ENCODE measurements at regions not wholly inside any gene's neighbourhood (a gene's known extent, or its start where the extent isn't known, plus 50 kb on each side); places are given as distances from the start of the nearest gene placed in this dataset.

- DNase-seq (ENCODE audit: low read depth in 2 of 2), result no peak
Measured at GRCh38 chr2:9681427-9681817, 50.6 kb upstream of the YWHAQ start.

GRCh38 chr2:9685637-9686036, 54.8 kb upstream of the YWHAQ start:
- no peak for DNase-seq (ENCODE audit: low read depth in 2 of 2)

GRCh38 chr2:9686061-9686460, 55.3 kb upstream of the YWHAQ start:
- DNase-seq (ENCODE audit: low read depth in 2 of 2), result no peak

DNA sequence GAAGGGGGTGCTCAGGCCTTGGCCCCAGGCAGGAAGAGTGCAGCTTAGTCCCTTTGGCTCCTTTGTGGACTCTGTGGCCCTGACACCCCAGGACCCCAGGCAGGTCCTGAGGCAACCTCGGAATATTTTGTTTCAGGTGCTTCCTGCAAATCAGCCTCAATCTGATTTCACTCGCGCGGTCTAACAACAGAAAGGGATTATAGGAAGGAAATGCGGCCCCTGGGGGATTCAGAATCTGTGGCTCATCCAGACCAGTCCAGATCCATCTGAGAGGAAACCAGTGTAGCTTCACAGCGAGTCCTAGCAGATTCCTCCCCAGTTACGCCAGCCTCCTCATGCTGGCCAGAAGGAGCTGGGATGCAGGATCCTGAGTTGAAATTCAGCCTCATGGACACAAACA, 59.5 kb upstream of the YWHAQ start:
- DNase-seq (ENCODE audit: low read depth in 2 of 2), result no peak

GRCh38 chr2:9690716-9691498, 60.1 kb upstream of the YWHAQ start:
- DNase-seq (ENCODE audit: low read depth in 2 of 2), result no peak

GRCh38 chr2:9692456-9693195, 61.8 kb upstream of the YWHAQ start:
- no peak for DNase-seq (ENCODE audit: low read depth in 2 of 2)

DNA sequence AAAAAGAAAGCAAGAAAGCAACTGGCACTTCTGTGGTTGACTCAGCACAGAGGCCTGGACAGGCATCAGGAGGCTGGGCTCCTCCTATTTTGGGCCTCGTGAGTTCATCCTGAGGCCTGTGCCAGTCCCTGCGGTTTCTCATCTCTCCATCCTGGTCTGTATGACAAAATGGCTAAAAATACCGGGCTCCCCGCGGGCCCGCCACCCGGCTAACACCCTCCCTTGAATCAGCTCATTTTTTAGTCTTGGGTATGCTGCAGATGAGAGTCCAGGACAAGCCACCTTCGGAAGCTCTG, 62.3 kb upstream of the YWHAQ start:
- DNase-seq (ENCODE audit: low read depth in 2 of 2), result no peak

DNA sequence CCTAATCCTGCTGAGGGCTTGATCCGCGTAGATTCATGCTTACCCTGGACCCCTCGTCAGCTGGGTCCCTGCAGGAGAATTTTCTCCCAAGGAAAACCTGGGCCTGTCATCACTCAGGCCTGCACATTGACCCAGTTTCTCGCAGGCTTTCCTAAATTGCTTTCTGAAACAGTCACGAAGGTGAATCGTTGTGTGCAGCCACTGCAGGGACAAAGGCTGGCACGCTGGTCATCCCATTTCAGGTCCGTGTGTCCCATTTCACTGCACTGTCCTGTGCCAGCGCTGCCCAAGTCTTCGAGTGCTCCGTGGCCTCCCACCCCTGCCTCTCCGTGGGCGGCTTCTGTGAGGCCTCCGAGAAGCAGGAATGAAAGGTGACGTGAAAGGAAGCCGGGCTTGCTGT, 62.8 kb upstream of the YWHAQ start:
- DNase-seq (ENCODE audit: low read depth in 2 of 2), result no peak

GRCh38 chr2:9694661-9695234, 64.0 kb upstream of the YWHAQ start:
- no peak for DNase-seq (ENCODE audit: low read depth in 2 of 2)

DNA sequence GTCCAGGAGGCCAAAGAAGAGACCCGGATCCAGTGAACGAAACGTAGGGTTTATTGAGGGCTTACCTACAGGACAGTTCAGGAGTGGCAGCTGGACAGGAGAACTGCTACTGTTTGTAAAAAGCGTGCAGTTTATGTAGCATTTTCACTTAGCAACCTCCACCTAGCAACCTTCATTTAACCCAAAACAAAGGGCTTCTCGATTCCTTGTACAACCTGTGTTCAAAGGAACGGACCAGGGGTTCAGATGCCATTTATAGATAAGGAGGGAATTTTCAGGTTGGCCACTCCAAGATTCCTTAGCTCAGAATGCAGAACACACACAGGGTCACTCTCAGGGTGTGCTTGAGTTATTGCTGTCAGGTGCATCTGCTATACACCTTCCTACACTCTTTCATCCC, 65.1 kb upstream of the YWHAQ start:
- no peak for DNase-seq (ENCODE audit: low read depth in 2 of 2)

- no peak for DNase-seq (ENCODE audit: low read depth in 2 of 2)
Measured at GRCh38 chr2:9696731-9697130, 65.9 kb upstream of the YWHAQ start.

DNA sequence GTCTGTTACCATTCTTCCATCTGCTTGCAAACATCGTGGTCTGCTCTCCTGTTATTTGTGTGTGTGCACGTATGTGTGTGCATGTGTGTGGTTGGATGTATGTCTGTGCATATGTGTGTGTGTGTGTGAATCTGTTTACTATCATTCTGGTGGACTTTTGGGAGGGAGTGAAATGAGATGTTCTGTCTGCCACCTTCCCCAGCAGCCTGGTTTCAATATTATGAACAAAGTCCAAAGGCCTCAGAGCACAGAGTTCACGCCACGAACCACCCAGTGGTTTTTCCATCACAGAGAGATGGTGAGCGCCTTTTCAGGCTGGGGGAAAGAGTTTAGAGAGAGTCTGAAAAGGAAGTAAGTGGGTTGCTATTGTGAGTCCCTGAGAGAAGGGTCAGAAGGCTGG, 67.1 kb upstream of the YWHAQ start:
- DNase-seq (ENCODE audit: low read depth in 2 of 2), result no peak

DNA sequence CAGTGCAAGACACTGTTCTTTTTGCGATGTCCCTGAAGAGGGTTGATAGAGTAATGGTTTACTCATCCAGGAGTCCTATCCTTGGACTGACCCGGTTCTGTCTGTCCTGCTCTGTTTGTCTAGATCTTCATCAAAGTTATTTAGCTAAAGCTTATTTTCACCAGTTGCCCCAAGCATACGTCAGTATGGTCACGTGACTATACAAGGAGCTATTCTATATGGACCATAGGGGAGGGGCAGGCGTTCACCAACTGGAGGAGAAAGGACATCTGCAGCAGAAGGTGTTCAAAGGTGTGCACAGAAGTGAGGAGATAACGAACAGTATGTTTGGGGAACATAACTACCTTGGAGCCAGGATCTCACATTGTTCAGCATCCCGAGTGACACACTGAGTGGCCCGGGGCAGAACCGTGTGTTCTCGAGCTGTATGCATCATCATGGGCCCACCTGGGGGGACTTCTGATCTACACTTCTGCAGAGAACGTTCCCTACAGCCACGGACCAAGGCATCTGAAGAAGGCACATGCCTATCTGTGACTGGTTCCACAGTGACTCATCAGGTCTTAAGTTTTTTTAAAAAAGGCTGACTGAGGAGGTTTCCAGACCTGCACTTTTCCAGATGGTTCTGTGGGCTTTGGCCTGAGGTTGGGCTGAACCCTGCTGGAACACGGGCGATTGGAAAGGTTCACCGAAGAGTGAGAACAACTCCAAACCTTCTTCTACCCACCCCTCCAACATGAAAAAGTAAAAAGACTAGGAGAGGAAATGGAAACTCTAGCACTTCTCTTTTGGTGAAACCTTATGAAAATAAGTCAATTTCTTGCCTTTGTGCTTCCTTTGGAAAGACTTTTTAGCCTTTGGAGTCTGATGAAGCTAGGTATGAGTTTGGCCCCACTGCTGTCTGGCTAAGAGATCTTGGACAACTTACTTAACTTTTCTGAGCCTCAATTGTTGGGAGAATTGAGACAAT, 68.6 kb upstream of the YWHAQ start:
- DNase-seq (ENCODE audit: low read depth in 2 of 2), result no peak

GRCh38 chr2:9700109-9700495, 69.3 kb upstream of the YWHAQ start:
- no peak for DNase-seq (ENCODE audit: low read depth in 2 of 2)

GRCh38 chr2:9702604-9703084, 71.8 kb upstream of the YWHAQ start:
- DNase-seq (ENCODE audit: low read depth in 2 of 2), result no peak

DNA sequence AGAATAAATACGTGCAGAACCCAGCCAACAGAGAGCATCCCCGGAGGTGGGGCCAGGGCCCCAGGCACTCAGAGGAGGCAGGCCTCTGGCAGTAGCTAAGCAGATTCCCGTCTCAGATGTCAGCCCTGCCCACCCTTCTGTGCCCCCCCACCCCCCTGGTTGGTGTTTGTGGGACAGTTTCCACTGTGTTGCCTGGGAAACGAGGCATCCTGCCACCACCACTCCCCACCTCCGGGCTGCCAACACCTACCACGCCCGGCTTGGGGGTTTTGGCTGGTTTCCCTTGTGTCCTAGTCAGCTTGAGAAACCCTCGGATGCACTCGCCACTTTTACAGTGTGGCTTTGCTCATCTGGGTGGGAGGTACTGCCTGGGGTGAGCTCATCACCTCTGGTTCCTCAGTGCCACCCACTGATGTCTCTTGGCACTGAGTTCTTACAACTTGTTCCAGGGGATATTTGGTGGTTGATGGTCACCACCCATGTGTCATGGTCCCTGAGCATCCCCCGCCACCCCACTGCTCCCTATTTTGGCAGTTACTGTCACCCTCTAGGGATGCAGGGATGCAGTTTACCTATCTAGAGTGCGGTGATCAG, 72.4 kb upstream of the YWHAQ start:
- peak; percentile 41 to 61 for DNase-seq (ENCODE audit: low read depth in 2 of 2)

DNA sequence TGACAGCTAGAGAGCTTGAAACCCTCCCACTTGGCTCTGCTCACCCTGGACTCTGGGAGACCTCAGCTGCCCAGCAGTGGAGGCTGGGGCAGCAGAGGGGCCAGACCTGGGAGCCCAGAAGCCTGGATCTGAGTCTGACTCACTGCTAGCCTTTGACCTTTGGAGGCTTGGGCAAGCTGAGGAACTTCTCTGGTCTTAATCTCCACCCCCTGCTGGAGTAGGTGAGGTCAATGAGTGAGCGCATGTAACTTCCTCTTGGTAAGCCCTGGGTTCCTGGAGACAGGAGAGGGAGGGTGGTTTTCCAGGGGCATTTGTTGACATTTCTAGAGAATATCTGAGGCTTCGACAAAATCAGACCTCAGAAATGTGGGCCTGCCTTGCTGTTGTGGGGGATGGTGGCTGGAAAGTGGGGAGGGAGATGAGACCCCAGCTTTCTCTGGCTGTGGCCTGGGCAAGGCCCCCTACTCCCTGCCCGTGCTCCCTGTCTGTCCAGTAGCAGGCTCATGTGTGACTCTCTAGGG, 73.0 kb upstream of the YWHAQ start:
- no peak for DNase-seq (ENCODE audit: low read depth in 2 of 2)

DNA sequence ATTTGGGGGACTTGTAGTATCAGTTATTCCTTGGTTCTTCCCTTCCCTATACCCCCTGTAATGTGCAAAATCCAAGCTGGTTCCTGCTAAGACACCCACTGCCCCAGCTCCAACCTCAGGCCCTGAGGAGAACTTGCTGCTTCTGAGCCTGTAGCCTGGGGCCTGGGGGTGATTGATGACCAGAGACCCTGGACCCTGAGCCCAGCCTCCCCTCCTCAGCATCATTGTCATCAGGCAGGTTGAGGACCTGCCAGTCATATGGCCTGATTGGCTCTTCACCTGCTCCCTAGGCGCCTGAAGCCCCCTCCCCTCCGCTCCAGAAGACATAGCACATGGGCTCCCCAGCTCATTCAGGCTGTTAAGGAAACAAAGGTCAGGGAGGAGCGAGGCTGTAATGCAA, 73.8 kb upstream of the YWHAQ start:
- DNase-seq (ENCODE audit: low read depth in 2 of 2), result no peak

GRCh38 chr2:9705196-9705595, 74.4 kb upstream of the YWHAQ start:
- DNase-seq (ENCODE audit: low read depth in 2 of 2), result no peak

- DNase-seq (ENCODE audit: low read depth in 2 of 2), result no peak
Measured at GRCh38 chr2:9707008-9707407, 76.2 kb upstream of the YWHAQ start.

DNA sequence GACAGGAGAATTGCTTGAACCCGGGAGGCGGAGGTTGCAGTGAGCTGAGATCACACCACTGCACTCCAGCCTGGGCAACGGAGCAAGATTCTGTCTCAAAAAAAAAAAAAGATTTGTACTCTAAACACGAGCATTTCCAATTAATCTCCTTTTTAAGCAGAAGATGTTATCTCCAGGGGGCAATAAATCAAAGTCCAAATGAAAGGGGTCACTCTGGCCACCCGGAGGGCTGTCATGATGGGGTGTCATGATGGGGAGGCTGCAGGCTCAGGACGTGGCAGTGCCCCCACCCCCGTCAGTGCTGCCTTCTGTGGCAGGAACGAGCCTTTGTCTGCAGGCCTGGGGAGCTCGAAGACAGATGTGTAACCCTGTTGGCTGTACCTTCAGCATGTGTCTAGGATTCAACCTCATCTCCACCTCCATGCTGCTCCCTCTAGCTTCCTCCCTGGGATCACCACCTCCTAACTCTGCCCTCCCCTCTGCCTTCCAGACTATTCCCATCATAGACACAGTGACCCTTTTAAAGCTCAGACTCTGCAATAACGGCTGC, 76.9 kb upstream of the YWHAQ start:
- no peak for DNase-seq (ENCODE audit: low read depth in 2 of 2)

Measured in stimulated activated CD4-positive, alpha-beta T cell treated with anti-CD3 and anti-CD28 coated beads, Interleukin-1b, Interleukin-23, amount 100 ng/mL, for 1 hour (primary cell).